Suprapubic skin (tissue), 4 donors: ENCODE measurements at regions not wholly inside any gene's neighbourhood (a gene's known extent, or its start where the extent isn't known, plus 50 kb on each side); places are given as distances from the start of the nearest gene placed in this dataset.

Experiments used
- POLR2A ChIP-seq, 2 donors: fragments of 450-650 bp; IDR thresholded peaks; one replicate each; pipeline ENCODE4 v1.6.1; 2017; ENCODE audit warnings: antibody characterized with exemption in 2 of 2, mild to moderate bottlenecking in 2 of 2, moderate library complexity in 2 of 2
- POLR2AphosphoS5 ChIP-seq, 3 donors: sonication (generic); formaldehyde crosslinking; IDR thresholded peaks; one replicate each; pipeline ENCODE4 v1.6.1; 2017; ENCODE audit warnings: antibody characterized with exemption in 3 of 3
- TF ChIP-seq, protein P1 (sequence below), 2 donors: fragments of 200-600 bp in 1 of 2; fragments of 450-650 bp in 1 of 2; sonication (generic) in 1 of 2; IDR thresholded peaks; one replicate each; pipeline ENCODE4 v1.5.1; 2016 to 2019; ENCODE audit warnings: antibody characterized with exemption in 2 of 2, mild to moderate bottlenecking in 1 of 2, moderate library complexity in 1 of 2

DNA sequence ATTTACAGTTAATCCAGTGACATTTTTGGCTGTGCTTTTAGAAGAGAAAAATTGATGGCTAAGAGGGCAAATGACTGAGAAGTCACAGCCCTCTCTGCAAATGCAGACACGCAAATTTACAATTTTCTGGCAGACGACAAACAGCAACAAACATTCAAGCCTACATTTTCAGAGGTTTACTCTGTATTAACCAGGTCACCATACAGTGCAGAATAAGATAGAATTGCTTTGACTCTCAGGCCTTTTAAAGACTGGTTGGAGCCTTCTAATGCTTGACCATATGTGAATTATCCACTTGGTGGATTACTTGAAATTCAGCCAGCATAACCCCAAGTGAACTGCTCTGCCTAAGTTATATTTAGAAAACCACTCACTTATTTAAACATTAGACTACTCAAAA, 65.5 kb upstream of the FOXN2 start:
- TF ChIP-seq, protein P1, sequence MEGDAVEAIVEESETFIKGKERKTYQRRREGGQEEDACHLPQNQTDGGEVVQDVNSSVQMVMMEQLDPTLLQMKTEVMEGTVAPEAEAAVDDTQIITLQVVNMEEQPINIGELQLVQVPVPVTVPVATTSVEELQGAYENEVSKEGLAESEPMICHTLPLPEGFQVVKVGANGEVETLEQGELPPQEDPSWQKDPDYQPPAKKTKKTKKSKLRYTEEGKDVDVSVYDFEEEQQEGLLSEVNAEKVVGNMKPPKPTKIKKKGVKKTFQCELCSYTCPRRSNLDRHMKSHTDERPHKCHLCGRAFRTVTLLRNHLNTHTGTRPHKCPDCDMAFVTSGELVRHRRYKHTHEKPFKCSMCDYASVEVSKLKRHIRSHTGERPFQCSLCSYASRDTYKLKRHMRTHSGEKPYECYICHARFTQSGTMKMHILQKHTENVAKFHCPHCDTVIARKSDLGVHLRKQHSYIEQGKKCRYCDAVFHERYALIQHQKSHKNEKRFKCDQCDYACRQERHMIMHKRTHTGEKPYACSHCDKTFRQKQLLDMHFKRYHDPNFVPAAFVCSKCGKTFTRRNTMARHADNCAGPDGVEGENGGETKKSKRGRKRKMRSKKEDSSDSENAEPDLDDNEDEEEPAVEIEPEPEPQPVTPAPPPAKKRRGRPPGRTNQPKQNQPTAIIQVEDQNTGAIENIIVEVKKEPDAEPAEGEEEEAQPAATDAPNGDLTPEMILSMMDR (IDR thresholded peaks at IDR 0.05), result no peak
- TF ChIP-seq POLR2A (IDR thresholded peaks at IDR 0.05), result no peak
- TF ChIP-seq POLR2AphosphoS5 (IDR thresholded peaks at IDR 0.05), result no peak
